Left forelimb (tissue), 1 donor: ENCODE measurements at regions not wholly inside any gene's neighbourhood (a gene's known extent, or its start where the extent isn't known, plus 50 kb on each side); places are given as distances from the start of the nearest gene placed in this dataset.
A peak's percentile ranks its signal among the peaks of the same experiment; 100 is the strongest.

Experiments
- DNase-seq: peaks from one replicate; pipeline ENCODE4 v3.0.0-alpha.2; 2018; ENCODE audit warnings: low spot score

DNA sequence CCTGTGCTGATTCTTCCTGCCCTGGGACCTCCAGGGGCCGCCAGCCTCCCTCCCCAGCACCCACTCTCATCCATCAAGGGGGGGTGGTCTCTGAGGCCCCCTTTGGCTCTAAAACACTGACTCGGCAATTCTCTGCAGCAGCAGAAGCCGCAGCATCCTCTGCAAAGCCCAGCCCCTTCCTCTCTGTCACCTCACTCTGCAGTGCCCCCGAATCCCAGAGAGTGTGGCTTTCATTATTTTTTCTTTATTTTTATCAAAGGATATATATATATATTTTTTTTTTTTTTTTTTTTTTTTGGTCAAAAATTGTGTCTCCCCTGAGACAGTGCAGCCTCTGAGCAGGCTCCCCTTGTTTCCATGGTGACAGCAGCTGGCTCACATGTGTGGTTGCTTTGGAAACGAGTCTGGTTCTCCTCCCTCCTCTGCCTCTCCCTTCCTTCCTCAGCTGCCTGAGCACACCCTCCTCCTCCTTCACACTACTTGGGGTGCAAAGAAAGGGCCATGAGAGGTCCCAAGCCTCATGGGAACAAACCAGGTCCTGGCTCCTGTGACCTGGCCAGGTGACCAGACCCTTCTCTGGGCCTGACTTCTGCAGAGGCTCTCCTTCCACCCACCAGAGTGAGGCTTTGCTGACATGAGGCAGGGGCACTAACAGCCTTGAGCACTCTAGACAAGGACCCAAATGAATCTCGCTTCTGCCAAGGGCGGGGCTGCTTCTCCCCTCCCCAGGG lies 100.5 kb downstream of the LRRC74A start:
- DNase-seq = no peak

DNA sequence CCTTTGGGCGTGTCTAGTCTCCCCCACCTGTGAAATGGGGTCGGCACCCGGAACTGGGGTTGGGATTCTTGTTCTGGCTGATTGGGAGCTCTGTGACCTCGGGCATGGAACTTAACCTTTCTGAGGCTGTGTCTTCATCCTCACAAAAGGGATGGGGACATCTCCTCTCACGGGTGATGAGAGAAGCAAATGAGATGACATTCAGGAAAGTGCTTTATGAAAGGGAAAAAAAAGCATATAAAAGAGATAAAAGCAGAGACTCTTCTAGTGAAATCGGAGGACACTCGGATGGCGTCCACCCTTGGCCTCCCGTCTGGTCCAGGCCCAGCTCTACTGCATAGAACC lies 98.9 kb downstream of the LRRC74A start:
- no peak for DNase-seq

DNA sequence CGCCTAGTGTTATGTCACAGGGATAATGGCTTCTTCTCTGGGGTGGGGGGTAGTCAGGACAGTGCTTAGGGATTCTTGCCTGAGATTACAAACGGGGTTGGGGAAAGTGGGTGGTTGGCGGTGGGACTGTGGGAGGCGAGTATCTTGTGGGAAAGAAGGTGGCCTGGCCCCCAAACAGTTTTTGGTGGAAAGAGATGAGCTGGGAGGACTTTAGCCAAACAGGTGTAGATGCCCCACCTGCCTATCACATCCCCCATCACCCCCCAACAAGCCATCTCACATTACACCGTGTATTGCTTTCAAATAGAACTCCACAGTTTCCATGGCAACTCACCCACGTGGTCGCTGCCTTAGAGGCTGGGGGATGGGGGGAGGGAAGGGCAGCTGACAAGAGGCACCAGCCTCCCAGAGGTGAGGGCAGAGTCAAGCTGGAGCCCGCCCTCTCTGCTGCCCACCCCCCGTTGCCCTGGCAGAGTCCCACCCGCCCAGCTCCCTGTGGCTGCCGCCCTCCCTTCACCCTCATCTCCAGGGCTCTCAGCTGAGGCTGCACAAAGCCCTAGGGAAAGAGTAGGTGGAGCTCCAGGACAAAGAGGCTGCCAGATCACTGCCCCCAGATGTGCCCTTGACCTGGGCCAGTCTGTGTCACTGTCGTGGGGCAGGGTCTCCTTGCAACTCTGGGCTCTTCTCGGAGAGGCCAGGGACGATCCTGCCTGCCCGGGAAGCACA lies 98.3 kb downstream of the LRRC74A start:
- no peak for DNase-seq

DNA sequence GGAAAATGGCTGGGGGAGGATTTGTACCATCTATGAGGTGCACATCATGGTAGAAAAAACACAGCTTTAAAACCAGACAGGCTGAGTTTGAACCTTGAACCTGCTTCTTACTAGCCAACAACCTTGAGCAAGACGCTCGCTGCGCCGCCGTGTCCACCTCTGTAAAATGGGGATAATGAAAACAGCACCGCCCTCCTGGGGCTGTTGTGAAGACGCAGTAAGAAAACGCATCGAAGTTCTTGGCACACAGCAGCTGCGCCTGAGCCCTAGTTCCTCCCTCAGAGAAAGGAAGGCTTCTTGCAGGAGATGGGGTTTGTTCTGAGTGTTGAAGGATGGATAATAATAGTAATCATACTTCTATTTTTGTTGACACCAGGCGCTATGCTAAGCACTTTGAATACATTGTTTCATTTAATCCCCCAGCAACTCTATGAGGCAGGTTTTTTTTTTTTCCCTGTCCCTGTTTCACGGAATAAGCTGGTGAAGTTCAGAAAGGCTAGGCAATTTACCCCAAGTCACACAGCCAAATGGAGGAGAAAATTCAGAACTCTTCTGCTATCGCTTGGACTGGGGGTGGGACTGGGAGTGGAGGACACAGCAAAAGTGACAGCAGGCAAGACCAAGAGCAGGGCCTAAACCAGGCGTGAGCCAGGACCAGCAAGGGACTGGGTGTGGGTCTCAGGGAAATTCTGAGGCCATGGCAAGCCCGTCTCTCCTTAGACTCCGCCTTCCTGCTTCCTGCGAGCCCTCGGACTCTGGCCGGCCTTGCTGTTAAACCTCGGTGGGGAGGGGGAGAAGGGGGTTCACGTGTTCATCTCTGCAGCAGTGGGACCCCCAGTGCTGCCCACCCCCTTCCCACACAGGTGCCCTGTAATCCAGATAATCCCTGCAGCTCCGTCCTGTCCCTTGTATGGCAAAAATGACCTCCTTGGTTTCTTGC lies 97.5 kb downstream of the LRRC74A start:
- no peak for DNase-seq

DNA sequence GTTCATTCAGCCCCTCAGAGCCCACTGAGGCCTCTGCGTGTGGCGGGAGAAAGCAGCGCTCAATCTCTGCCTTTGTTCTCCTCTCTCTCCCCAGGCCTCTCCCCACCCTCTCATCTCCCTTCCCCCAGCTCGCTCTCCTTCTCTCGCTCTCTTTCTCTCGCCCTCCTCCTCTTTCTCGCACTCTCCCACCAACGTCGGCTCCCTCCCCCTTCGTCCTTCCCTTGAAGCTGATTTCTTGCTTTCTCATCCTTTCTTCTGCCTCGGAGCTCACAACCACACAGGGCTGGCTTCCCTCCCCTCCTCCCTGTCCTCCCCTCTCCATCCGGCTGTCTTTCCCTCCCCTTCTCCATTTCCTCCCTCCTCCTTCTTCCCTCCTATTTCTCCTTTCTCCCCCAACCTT lies 96.4 kb downstream of the LRRC74A start:
- DNase-seq = no peak

DNA sequence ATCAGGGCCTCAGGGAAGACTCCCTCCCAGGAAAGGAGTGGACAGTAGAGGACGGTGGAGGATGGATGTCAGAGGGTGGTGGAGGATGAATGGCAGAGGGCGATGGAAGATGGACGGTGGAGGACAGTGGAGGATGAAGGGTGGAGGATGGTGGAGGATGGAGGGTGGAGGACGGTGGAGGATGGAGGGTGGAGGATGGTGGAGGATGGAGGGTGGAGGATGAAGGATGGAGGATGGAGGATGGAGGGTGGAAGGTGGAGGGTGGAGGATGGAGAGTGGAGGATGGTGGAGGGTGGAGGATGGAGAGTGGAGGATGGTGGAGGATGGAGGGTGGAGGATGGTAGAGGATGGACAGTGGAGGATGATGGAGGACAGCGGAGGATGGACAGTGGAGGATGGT lies 95.9 kb downstream of the LRRC74A start:
- no peak for DNase-seq

DNA sequence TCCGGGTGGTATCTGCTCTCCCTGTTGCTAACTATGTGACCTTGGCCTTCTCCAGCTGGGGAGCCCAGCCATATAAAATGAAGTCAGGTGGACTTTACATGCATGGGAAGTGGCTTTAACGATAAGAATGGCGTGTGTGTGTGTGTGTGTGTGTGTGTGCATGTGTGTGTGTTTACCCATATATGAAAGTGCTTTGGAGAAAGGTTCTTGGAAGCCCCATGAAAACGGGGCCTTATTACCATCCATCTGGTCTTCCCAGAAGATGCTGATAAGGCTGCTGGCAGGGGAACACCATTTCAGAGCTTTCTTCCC lies 94.8 kb downstream of the LRRC74A start:
- no peak for DNase-seq

DNA sequence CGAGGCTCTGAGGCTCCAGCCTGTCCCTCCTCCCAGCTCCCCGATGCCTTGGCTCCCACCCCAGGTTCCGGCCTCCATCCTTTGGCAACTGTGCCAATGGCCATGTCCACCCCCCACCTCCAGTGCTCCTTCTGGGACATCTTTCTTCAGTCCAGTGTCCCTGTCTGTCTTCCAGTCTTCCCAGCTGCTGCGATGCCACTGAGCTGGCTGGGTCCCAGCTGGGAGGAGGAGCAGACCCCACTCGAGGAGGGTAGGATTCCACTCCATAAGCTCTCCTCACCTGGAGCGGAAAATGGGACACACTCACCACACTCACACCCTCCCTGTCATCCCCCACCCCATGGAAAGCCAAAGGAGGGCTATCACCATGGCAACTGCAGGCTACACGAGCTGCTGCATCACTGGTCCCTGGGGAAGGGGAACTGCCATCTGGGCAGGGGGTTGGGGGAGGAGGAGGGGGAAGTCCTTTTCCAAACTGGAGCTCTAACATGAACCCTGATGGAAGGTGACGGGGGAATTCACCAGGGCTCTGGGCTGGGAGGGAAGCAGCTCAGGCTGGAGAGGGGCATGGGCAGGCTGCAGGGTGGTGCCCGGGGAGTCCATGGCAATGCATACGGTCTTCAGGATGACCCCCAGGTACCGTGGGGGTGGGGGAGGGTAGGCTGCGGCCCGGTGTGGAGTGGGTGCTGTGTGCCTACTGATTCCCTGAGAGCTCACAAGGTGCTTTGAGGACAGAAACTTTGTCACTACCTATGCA lies 94.3 kb downstream of the LRRC74A start:
- DNase-seq = no peak

DNA sequence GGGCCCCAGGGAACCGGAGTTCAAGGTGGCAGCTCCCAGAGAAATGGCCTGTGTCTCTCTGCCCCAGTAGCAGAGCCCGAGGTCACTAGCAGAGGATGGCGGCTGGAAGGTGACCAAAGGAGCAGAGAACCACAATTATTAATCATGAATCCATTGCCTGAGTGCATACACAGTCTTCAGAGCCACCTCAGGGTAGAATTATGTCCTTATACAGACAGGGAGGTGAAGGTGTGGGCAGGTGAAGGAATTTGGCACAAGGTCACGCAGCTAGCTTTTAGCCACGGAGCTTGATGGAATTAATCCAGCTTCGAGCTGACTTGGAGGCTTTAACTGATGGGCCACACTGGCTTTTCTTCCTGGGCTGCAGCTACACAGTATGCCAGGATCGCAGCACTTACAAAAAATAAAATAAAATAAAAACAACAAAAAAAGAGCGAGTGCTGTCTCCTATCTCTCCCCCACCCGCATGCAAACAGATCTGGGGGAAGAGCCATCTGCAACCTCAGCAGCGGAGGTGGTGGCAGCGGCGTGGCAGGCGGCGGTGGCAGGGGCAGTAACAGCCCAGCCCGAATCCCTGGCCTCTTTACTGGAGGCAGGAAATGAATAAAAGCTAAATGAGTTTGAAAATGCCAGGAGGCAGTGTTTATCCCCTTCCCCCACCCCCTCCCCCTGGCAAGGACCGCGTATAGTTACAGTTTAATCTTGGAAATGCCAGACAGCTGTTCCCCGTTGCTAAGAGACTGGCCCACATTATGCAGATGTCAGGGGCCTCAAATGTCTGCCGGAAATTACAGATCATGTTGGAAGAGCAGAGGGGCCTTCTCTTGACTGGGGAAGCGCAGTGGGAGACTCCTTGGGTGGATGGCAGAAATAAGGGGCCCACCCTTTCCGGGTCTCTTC lies 93.5 kb downstream of the LRRC74A start:
- peak; percentile 91 for DNase-seq
